ENCODE measurements at regions not wholly inside any gene's neighbourhood (a gene's known extent, or its start where the extent isn't known, plus 50 kb on each side); places are given as distances from the start of the nearest gene placed in this dataset.
"Not testable (repeated sequence)": the region's sequence is repeated elsewhere in the genome, so short reads cannot be mapped to it uniquely, and the experiment has no call there.

- intact Hi-C loops (cut with micrococcal nuclease), result loop anchor here (1.0 kb wide), 2 partner anchors 839 to 902 kb away; no protein-coding TSS in a partner anchor
These were observed 61.1 kb upstream of the VAMP7 start for GRCh38 chrX:155819966-155820491.

GRCh38 chrX:155819525-155819924 is 61.6 kb upstream of the VAMP7 start:
- intact Hi-C loops (cut with micrococcal nuclease), result no loop called here

- intact Hi-C loops (cut with micrococcal nuclease), result not testable (repeated sequence)
These were observed 66.8 kb upstream of the VAMP7 start for GRCh38 chrX:155814391-155814790.

- intact Hi-C loops (cut with micrococcal nuclease), result no loop called here
These were observed 101.3 kb upstream of the VAMP7 start for GRCh38 chrX:155779831-155780230.

- intact Hi-C loops (cut with micrococcal nuclease), result no loop called here
These were observed 102.1 kb upstream of the VAMP7 start for GRCh38 chrX:155778844-155779553.

- intact Hi-C loops (cut with micrococcal nuclease), result no loop called here
These were observed 106.8 kb upstream of the VAMP7 start for GRCh38 chrX:155774387-155774786.

GRCh38 chrX:155767876-155768769 is 113.0 kb upstream of the VAMP7 start:
- intact Hi-C loops (cut with micrococcal nuclease), result no loop called here

GRCh38 chrX:155767051-155767875 is 113.9 kb upstream of the VAMP7 start:
- intact Hi-C loops (cut with micrococcal nuclease), result no loop called here

- intact Hi-C loops (cut with micrococcal nuclease), result no loop called here
These were observed 114.8 kb upstream of the VAMP7 start for GRCh38 chrX:155766321-155766720.

GRCh38 chrX:155761185-155761584 is 120.0 kb upstream of the VAMP7 start:
- intact Hi-C loops (cut with micrococcal nuclease), result no loop called here

- intact Hi-C loops (cut with micrococcal nuclease), result no loop called here
These were observed 123.9 kb upstream of the VAMP7 start for GRCh38 chrX:155757046-155757759.

- intact Hi-C loops (cut with micrococcal nuclease), result no loop called here
These were observed 125.3 kb upstream of the VAMP7 start for GRCh38 chrX:155755706-155756337.

- intact Hi-C loops (cut with micrococcal nuclease), result no loop called here
These were observed 130.0 kb upstream of the VAMP7 start for GRCh38 chrX:155751131-155751530.

GRCh38 chrX:155747520-155747919 is 133.6 kb upstream of the VAMP7 start:
- intact Hi-C loops (cut with micrococcal nuclease), result no loop called here

- intact Hi-C loops (cut with micrococcal nuclease), result no loop called here
These were observed 133.0 kb upstream of the TMLHE start for GRCh38 chrX:155745792-155746191.

- intact Hi-C loops (cut with micrococcal nuclease), result no loop called here
These were observed 131.8 kb upstream of the TMLHE start for GRCh38 chrX:155744534-155744933.

GRCh38 chrX:155728335-155728734 is 115.6 kb upstream of the TMLHE start:
- intact Hi-C loops (cut with micrococcal nuclease), result not testable (repeated sequence)

- intact Hi-C loops (cut with micrococcal nuclease), result no loop called here
These were observed 106.3 kb upstream of the TMLHE start for GRCh38 chrX:155718972-155719586.

GRCh38 chrX:155715141-155715540 is 102.4 kb upstream of the TMLHE start:
- intact Hi-C loops (cut with micrococcal nuclease), result no loop called here

- intact Hi-C loops (cut with micrococcal nuclease), result no loop called here
These were observed 82.7 kb upstream of the TMLHE start for GRCh38 chrX:155695419-155695818.

Data from T-helper 1 cell treated with Interleukin-12 subunit alpha and Interleukin-12 subunit beta and Interleukin-4 antibody, amounts not matched to agents 30 ng/mL and 1 ng/mL, for 36 hours (primary cell).